ENCODE measurements at regions not wholly inside any gene's neighbourhood (a gene's known extent, or its start where the extent isn't known, plus 50 kb on each side); places are given as distances from the start of the nearest gene placed in this dataset.

- FAIRE-seq (no peak), DNase-seq (no peak)
- no peaks in the 10 kb centered on the region for H3K9me3 ChIP-seq (ENCODE audit: control insufficient read depth in 2 of 3, insufficient read depth in 1 of 3, low read length in 3 of 3)
- TF ChIP-seq CTCF (IDR thresholded peaks at IDR 0.05; ENCODE audit: borderline replicate concordance, extremely low read depth, insufficient read depth): no peak
- intact Hi-C loops (cut with DNase I): no loop called here
- H3K27me3 ChIP-seq (ENCODE audit: control insufficient read depth, insufficient read depth, low read length): no peaks in the 10 kb centered on the region
- H3K9ac ChIP-seq (ENCODE audit: low read length in 3 of 3): no peak overlapping the region
- no peaks in the 10 kb centered on the region for H3K36me3 ChIP-seq (ENCODE audit: control insufficient read depth in 2 of 3, insufficient read depth in 3 of 3, low read length in 3 of 3)
- no peak overlapping the region for H3K27ac ChIP-seq (ENCODE audit: low read depth in 2 of 2, low read length in 2 of 2)
- H3K4me3 ChIP-seq (ENCODE audit: low read length in 3 of 3): no peak overlapping the region
- H3K4me1 ChIP-seq (ENCODE audit: control insufficient read depth in 2 of 3, insufficient read depth in 2 of 3, low read depth in 1 of 3, low read length in 3 of 3): no peaks in the 10 kb centered on the region
Observed at GRCh38 chrX:107521877-107522586, 72.6 kb downstream of the FRMPD3 start.

DNA sequence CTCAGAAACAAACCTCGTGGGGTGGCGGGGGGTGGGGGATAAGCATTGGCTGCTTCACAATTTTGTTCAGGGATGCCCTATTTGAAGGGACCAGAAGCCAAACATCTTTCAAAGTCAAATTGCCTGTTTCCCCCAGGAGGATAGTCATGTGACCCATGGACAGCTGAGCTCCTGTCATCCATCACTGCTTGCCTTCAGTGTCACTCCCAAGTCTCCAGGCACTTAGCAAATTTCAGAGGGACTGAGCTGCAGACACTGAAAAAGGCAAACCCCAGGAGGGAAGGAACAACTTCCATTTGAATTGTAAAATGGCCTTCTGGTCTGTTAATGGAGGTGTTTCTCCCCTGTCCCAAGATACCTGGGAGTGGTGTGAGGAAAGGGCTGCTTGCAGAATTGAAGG, 73.4 kb downstream of the FRMPD3 start:
- H3K9me3 ChIP-seq (ENCODE audit: control insufficient read depth in 2 of 3, insufficient read depth in 1 of 3, low read length in 3 of 3): no peaks in the 10 kb centered on the region
- no peak for FAIRE-seq
- H3K4me1 ChIP-seq (ENCODE audit: control insufficient read depth in 2 of 3, insufficient read depth in 2 of 3, low read depth in 1 of 3, low read length in 3 of 3): no peaks in the 10 kb centered on the region
- no peak for TF ChIP-seq CTCF (IDR thresholded peaks at IDR 0.05; ENCODE audit: borderline replicate concordance, extremely low read depth, insufficient read depth)
- H3K4me3 ChIP-seq (ENCODE audit: low read length in 3 of 3): no peak overlapping the region
- no peaks in the 10 kb centered on the region for H3K36me3 ChIP-seq (ENCODE audit: control insufficient read depth in 2 of 3, insufficient read depth in 3 of 3, low read length in 3 of 3)
- no peak overlapping the region for H3K9ac ChIP-seq (ENCODE audit: low read length in 3 of 3)
- intact Hi-C loops (cut with DNase I): no loop called here
- H3K27ac ChIP-seq (ENCODE audit: low read depth in 2 of 2, low read length in 2 of 2): no peak overlapping the region
- H3K27me3 ChIP-seq (ENCODE audit: control insufficient read depth, insufficient read depth, low read length): no peaks in the 10 kb centered on the region
- no peak for DNase-seq

DNA sequence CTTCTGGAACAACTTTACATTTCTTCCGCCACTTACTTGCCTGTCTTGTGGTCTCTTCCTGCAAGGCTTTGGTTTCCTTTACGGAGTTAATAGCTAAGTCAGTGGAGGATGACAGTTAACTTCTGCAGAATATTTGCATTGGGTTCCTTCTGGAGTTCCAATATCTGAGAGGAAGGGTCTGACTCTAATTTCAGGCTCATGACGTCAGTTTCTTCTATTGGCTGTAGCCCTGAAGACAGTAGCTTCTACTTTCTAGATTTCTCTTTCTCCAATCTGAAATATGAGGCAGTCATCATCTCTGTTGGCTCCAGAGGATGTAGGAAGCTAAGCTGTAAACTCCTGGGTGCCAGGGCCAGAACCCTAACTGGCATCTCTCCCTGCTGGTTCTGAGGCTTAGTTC, 76.7 kb downstream of the FRMPD3 start:
- intact Hi-C loops (cut with DNase I): no loop called here
- no peaks in the 10 kb centered on the region for H3K4me1 ChIP-seq (ENCODE audit: control insufficient read depth in 2 of 3, insufficient read depth in 2 of 3, low read depth in 1 of 3, low read length in 3 of 3)
- TF ChIP-seq CTCF (IDR thresholded peaks at IDR 0.05; ENCODE audit: borderline replicate concordance, extremely low read depth, insufficient read depth): no peak
- no peaks in the 10 kb centered on the region for H3K27me3 ChIP-seq (ENCODE audit: control insufficient read depth, insufficient read depth, low read length)
- DNase-seq (no peak), FAIRE-seq (no peak)
- no peaks in the 10 kb centered on the region for H3K36me3 ChIP-seq (ENCODE audit: control insufficient read depth in 2 of 3, insufficient read depth in 3 of 3, low read length in 3 of 3)
- no peak overlapping the region for H3K4me3 ChIP-seq (ENCODE audit: low read length in 3 of 3)
- H3K9ac ChIP-seq (ENCODE audit: low read length in 3 of 3): no peak overlapping the region
- H3K27ac ChIP-seq (ENCODE audit: low read depth in 2 of 2, low read length in 2 of 2): no peak overlapping the region
- H3K9me3 ChIP-seq (ENCODE audit: control insufficient read depth in 2 of 3, insufficient read depth in 1 of 3, low read length in 3 of 3): no peaks in the 10 kb centered on the region

DNA sequence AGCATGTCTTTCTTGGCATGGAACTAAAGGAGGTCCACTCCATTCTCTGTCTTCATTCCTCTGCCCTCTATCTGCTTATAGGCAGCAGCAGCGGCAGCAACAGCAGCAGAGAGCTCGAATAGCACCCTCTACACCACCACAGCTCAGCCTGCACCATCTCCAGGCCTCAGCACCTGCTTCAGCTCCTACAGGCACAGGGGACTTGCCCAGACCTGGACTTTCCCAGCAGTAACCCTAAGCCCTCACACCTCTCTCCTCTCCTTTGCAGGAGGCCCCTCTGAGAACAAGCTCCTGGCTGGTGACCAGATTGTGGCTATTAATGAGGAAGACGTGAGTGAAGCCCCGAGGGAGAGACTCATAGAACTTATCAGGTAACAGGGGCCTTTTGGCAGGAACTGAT, 80.7 kb downstream of the FRMPD3 start:
- no peak for TF ChIP-seq CTCF (IDR thresholded peaks at IDR 0.05; ENCODE audit: borderline replicate concordance, extremely low read depth, insufficient read depth)
- Histone ChIP-seq H3K27me3 (ENCODE audit: control insufficient read depth, insufficient read depth, low read length) (peaks cover 2% of the 10 kb centered on the region), H3K36me3 (ENCODE audit: control insufficient read depth in 2 of 3, insufficient read depth in 3 of 3, low read length in 3 of 3) (no peaks in the 10 kb centered on the region), H3K27ac (ENCODE audit: low read depth in 2 of 2, low read length in 2 of 2) (no peak overlapping the region), H3K9ac (ENCODE audit: low read length in 3 of 3) (no peak overlapping the region), H3K4me3 (ENCODE audit: low read length in 3 of 3) (no peak overlapping the region), H3K9me3 (ENCODE audit: control insufficient read depth in 2 of 3, insufficient read depth in 1 of 3, low read length in 3 of 3) (no peaks in the 10 kb centered on the region), H3K4me1 (ENCODE audit: control insufficient read depth in 2 of 3, insufficient read depth in 2 of 3, low read depth in 1 of 3, low read length in 3 of 3) (no peaks in the 10 kb centered on the region)
- no peak for FAIRE-seq
- intact Hi-C loops (cut with DNase I): no loop called here
- no peak for DNase-seq
